D721Med (cell line): ENCODE measurements at regions not wholly inside any gene's neighbourhood (a gene's known extent, or its start where the extent isn't known, plus 50 kb on each side); places are given as distances from the start of the nearest gene placed in this dataset.

Experiments
- DNase-seq: peaks from one replicate; pipeline ENCODE4 v3.0.0; 2011; ENCODE audit warnings: low spot score; ENCODE audit not compliant: insufficient read length
- FAIRE-seq: peaks from 2 replicates; lab custom pipeline; 2011; peaks lifted over from hg19 to GRCh38; lab: Jason Lieb, UNC
- TF ChIP-seq, protein P1 (sequence below): IDR thresholded peaks from 2 replicates; pipeline ENCODE4 v1.5.1; 2012; ENCODE audit warnings: mild to moderate bottlenecking, control low read depth; ENCODE audit not compliant: insufficient read depth; ENCODE audit errors: missing control alignments

DNA sequence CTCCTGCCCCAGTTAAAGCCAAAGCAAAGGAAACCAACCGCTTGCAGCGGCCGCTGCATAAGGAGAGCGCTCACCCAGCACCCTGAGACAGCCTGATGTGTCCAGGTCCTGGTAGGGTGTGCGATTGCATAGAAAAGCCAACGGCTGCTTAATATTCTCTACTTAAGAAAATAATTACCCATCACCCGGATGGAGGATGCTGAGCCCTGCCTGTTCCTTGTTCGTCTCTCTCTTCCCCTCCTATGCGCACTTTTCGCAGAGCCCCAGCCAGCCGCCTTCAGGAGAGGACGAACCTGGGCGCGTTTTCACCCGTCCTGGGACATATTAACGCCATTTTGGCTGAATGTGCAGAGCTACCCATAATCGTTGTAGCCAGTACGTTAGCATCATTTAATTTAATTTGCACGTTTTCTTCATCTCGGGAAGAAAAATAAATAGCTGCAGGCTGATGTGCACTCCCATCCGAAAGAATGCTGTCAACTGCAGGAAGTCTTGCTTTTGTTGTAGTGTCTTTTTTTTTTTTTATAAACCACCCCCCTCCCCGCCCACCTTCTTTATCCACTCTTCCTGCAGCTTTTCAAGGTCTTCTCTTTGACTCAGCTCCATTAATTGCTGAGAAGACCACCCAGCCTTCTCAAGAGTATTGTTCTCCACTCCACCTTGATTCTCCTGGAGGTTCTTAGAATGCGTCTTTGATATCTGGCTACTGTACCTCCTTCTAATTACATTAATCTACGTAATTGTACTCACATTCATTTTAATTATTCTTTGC is 214.5 kb downstream of the TEX29 start:
- TF ChIP-seq, protein P1, sequence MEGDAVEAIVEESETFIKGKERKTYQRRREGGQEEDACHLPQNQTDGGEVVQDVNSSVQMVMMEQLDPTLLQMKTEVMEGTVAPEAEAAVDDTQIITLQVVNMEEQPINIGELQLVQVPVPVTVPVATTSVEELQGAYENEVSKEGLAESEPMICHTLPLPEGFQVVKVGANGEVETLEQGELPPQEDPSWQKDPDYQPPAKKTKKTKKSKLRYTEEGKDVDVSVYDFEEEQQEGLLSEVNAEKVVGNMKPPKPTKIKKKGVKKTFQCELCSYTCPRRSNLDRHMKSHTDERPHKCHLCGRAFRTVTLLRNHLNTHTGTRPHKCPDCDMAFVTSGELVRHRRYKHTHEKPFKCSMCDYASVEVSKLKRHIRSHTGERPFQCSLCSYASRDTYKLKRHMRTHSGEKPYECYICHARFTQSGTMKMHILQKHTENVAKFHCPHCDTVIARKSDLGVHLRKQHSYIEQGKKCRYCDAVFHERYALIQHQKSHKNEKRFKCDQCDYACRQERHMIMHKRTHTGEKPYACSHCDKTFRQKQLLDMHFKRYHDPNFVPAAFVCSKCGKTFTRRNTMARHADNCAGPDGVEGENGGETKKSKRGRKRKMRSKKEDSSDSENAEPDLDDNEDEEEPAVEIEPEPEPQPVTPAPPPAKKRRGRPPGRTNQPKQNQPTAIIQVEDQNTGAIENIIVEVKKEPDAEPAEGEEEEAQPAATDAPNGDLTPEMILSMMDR = no peak
- no peak for DNase-seq
- no peak for FAIRE-seq

DNA sequence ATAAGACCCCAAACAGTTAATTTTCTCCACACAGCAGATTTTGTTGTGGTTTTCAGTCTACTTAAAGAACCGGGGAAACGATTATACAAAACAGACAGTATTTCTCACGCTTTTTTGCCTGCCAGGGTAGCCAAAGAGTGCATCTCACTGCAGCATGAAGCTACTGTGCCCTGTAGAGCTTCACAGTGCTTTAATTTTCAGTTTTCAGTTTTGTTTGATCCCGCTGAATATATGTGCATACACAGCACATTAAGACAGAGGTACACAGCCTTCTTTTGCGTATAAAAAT is 215.0 kb downstream of the TEX29 start:
- no peak for FAIRE-seq

DNA sequence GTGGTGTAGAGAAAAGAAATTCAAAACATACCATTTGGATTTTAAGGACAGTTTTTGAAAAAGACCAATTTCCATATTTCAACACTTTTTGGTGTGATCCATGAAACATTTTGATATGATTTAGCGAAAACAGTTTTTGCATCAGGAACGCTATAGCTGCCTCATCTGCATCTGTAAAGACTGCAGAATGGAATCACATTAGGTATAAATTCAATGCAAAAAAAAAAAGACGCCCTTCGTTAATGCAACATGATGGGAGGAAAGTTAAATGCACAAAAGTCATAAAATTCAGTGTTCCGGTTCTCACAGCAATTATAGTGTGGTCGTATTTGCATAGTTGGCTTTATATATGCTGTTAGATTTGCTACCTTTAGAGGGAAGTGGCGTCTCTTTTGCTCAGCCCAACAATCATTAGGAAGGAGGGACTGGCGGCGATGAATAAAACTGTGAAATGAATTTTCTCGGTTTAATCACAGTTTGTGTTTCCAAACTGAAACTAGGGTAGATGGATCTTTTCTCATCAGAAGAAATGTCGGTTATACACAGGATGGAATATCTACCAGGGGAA is 215.7 kb downstream of the TEX29 start:
- TF ChIP-seq, protein P1 = no peak
- FAIRE-seq (no peak), DNase-seq (no peak)

More for the DNA sequence above, 215.0 kb downstream of the TEX29 start:
- TF ChIP-seq, protein P1 = no peak
- DNase-seq = no peak

DNA sequence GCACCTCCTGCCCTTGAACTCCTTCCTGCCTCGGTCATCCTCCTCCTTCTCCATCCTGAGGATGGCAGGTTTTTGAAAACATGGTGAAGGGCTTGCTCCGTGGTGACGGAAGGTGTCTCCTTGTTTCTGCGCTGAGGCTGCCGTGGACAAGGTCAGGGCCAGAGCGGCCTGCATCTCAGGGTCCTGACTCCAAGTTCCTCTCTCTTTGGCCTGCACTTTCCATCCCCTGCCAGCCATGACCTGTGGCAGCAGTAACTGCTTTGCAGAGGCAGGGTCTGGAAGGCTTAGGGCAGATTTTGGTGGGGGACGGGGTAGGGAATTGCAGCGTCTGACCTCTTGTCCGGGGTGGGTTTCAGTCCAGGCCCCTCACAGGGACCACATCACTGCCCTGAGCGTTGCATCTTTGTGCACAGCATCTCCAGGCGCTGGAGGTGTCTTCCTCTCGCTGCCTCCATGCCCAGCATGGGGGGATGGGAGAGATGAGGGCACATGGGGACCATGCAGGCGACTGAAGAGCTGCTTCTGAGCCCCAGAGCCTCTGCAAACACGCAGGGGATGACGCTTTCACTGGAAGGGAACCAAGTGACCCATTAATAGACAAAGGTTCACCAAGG is 216.8 kb downstream of the TEX29 start:
- DNase-seq (no peak), FAIRE-seq (no peak)
- TF ChIP-seq, protein P1 = no peak

DNA sequence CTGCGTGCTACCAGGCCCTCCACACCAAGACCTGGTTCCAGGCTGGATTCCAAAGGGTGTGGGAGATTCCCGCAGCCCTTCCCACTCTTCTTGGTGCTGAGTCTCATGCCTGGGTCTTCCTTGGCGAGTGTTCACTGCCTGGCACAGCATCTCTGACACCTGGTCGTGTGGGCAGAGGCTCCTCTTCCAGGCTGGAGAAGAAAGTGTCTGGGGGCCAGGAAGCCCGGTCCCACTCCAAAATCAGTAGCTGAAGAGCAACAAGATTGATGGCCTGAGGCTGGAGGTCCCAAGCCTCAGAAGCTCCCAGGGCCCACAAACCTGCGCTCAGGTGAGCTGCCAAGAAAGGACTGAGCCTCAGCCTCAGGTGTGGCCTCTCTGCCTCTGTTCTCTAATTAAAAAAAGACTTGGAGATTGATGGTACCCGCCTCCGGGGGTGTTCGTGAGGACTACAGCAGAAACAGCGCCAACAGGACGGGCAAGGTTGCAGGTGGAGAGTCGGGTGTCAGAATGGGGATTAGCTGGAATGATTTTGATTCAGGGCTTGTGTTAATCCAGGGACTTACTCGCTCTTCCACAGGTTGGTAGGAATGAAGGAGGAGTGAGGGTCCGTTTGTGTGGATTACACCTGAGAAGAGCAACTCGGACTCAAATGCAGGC is 217.5 kb downstream of the TEX29 start:
- no peak for FAIRE-seq
- TF ChIP-seq, protein P1 = no peak

DNA sequence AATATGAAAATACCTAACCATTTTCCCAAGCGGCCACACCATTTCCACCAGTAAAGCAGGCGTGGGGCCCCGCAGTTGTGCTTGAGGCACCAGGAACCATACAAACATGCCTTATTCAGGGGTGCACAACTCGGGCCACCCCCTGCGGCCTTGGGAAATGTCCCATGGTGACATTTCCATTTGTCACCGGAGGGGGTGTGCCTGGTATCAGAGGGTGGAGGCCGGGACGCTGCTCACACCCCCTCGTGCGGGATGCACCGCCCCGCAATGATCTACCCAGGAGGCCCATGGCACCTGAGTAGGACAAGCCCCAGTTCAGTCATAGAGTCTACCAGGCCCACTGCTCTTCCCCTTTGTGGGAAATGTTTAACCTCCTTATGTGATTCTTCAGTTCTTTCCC is 218.8 kb downstream of the TEX29 start:
- TF ChIP-seq, protein P1 = no peak
- no peak for DNase-seq
- no peak for FAIRE-seq

More for the DNA sequence above, 217.5 kb downstream of the TEX29 start:
- no peak for DNase-seq
